SK-N-SH (cell line): ENCODE measurements at regions not wholly inside any gene's neighbourhood (a gene's known extent, or its start where the extent isn't known, plus 50 kb on each side); places are given as distances from the start of the nearest gene placed in this dataset.

Experiments
- CHD2 ChIP-seq: fragments of 150-350 bp; IDR thresholded peaks from 2 replicates; pipeline ENCODE4 v1.6.1; 2018; ENCODE audit warnings: low read length; ENCODE audit not compliant: partially characterized antibody
- CTCF ChIP-seq: fragments of 200-600 bp; sonication (generic); IDR thresholded peaks from 2 replicates; pipeline ENCODE4 v1.6.1; 2017; ENCODE audit warnings: antibody characterized with exemption, mild to moderate bottlenecking, moderate library complexity
- TAF1 ChIP-seq: IDR thresholded peaks from 2 replicates; pipeline ENCODE4 v1.6.1; 2012; ENCODE audit warnings: low read depth, mild to moderate bottlenecking, low read length, moderate library complexity, borderline replicate concordance

DNA sequence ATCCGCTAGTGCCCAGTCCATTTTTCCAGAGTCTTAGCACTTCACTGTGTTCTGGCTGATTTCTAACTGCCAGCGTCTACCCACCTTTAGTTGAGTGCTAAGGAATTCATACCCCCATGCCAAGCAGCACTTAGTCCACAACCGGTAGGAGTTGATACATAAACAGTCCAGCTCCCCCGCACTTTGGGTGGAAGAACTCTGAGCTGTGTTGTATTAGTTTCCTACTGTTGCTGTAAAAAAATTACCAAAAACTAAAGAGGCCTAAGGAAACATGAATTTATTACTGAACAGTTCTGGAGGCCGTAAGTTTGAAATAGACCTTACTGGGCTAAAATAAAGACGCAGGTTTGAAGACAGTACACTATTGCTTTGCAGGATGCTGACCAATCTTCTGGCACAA is 87.6 kb downstream of the SLC24A2 start:
- no peak for TF ChIP-seq CHD2
- no peak for TF ChIP-seq CTCF
- no peak for TF ChIP-seq TAF1
